HL-60 (cell line): ENCODE measurements at regions not wholly inside any gene's neighbourhood (a gene's known extent, or its start where the extent isn't known, plus 50 kb on each side); places are given as distances from the start of the nearest gene placed in this dataset.

Source experiments
- CTCF ChIP-seq: IDR thresholded peaks from one replicate; pipeline ENCODE4 v1.5.1; 2011; ENCODE audit warnings: low read length, control low read depth, inconsistent platforms; ENCODE audit not compliant: insufficient read depth
- REST ChIP-seq: IDR thresholded peaks from 2 replicates; pipeline ENCODE4 v1.6.1; 2012; ENCODE audit warnings: low read depth; ENCODE audit not compliant: insufficient replicate concordance

GRCh38 chrX:2578864-2579263, 78.1 kb upstream of the DHRSX start:
- TF ChIP-seq CTCF, result no peak
- TF ChIP-seq REST, result no peak
